ENCODE measurements at regions not wholly inside any gene's neighbourhood (a gene's known extent, or its start where the extent isn't known, plus 50 kb on each side); places are given as distances from the start of the nearest gene placed in this dataset.

DNA sequence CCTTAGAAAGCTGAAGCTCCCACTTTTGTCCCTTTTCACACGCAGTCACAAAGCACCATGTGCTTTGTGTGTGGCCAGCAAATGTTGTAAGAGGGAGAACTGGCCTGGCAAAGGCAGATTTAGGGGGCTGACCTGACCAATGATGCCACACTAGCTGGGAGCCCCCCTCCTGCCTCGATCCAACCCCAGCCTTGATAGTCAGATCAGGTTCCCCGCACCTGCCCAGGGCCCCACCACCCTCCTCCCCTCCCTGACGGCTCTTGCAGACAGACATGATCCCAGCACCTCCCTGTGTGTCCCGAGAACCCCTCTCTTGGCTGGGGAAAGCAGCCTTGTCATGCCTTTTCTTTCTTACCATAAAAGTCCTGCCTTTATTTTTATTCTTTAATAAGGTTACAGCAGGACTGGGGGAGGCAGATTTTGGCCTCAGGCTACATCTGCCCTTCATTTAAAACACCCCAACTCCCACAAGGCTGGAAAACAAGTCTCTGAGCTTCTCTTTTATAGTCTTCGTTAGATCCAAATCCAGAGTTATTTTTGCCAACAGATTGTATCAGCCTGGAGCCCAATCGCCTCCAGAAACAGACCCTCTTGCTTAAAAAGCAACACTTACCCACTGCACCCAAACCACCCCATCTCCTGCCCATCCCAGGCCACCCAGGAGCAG, 201.8 kb upstream of the CDH5 start:
- intact Hi-C loops (cut with DNase I), result no loop called here
- DNase-seq (ENCODE audit: low spot score), result no peak

DNA sequence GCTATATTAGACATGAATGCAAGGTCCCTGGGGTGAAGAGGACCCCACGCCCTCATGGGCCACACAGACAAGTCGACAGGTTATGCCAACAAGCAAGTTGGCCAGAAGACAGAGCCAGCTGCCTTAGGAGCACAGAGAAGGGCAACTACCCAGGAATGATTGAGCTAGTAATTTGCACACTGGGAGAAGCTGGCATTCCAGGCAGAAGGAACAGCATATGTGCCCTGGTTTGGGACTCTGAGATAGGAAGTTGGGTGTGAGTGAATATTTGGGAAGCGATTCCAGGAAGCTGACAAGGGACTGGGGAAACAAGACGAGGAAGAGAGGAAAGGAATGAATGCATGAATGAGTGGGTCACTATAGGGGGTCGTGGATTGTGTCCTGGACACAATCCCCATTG, 203.7 kb upstream of the CDH5 start:
- intact Hi-C loops (cut with DNase I), result no loop called here
- no peak for DNase-seq (ENCODE audit: low spot score)

DNA sequence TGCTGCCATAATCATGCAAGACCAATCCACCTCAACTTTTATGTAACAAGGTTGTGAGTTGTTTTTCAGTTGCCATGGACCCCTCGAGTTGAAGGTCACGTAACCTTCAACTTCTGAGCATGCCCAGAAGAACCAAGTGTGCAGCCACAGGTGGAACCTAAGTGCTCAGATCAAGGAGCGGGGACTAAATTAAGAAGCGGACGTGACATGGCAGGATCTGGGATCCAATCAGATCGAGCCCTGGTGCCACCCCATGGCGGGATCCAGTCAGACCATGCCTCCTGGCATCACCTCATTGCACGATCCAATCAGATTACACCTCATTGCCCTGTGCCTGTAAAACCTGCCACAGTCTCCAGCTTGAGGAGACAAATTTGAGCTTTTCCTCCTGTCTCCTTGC, 204.5 kb upstream of the CDH5 start:
- intact Hi-C loops (cut with DNase I), result no loop called here

DNA sequence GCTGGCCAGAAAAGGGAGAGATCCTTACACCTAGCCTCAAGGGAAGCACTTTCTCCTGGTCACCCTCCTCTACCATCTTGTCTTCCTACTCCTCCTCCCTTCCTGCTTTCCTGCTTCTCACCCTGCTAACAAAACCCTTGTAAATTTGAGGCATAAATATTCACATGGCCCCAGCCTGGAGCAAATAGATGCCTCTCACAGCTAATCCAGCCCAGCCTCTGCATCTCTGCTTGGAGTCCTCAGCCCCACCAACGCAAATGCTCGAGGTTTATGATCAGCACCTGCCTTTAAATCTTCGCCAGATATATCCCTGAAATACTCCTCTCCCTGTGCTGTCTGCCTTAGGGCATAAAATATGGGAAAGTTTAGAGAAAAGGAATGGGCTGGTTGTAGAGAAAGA, 205.2 kb upstream of the CDH5 start:
- DNase-seq (ENCODE audit: low spot score), result no peak
- intact Hi-C loops (cut with DNase I), result no loop called here

More for the DNA sequence above, 204.5 kb upstream of the CDH5 start:
- DNase-seq (ENCODE audit: low spot score), result no peak

DNA sequence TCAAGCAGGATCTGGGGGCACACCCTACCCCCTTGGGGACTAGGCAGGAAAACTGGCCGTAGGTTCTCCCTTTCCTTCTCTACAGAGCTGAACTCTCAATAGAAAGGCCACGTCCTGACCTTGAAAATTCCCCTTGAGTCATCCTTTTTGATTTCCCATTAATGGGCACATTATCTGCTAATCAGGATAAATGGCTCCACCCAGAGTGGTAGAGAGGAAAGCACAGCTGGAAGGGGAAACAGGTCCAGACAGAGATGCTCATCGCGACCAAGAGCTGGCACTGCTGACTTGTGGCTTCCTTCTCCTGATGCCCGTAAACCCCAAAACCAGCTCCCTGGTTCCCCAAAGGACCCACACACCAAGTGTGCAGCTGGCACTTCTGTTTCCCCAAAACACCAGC, 206.5 kb upstream of the CDH5 start:
- DNase-seq (ENCODE audit: low spot score), result no peak
- intact Hi-C loops (cut with DNase I), result no loop called here

DNA sequence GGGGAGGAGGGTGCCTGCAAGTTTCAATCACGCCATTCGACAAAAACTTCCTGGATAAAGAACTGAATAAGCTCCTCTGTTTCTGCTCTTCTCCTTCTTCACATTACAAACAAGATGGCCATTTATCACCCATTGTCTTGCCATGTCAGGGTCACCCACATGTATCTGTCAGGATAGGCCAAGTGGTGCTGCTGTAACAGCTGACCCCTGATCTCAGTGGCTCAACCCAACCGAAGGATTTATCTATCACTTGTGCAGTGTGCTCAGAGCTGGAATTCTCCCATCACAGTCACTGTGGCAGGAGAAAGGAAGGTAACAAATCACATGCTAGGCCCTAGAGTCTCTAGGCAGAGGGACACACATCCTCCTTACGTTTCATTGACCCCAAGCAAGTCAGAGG, 210.0 kb upstream of the CDH5 start:
- intact Hi-C loops (cut with DNase I), result no loop called here
- DNase-seq (ENCODE audit: low spot score), result no peak

DNA sequence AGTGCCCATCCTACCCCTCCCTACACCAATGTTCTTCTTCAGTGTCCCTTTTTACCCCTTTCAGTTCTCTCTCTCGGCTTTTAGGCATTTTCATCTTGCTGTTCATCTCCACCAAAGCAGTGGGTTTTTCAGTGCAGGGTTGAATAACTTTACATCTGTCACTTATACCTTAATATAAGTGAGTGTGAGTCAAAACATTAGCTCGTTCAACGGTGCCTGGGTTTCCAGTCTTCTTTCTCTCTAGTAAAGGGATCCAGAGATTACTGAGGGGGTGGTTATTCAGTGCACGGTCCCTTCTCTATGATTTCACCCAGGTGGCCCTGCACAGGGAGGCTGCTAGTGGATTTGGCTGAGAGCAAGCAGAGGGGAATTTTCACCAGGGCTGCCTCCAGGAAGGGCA, 210.6 kb upstream of the CDH5 start:
- no peak for DNase-seq (ENCODE audit: low spot score)
- intact Hi-C loops (cut with DNase I), result no loop called here

DNA sequence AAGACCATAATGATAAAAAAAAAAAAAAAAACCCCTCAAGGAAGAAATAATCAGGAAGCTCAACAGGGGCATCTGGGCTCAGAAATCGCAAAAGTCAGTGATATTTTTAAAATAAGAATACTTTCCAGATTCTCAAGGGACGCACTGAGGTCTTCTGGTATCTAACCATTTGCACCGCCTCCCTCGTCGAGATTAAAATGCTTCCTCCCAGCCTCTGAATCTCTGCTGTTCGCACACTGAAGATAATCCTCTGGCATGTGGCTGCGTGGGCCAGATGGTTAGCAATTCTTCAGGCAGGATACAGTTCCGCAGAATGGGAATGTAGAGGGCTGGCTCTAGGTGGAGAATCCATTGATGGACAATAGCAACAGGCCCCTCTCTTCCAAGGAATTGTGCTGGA, 211.7 kb upstream of the CDH5 start:
- DNase-seq (ENCODE audit: low spot score), result no peak
- intact Hi-C loops (cut with DNase I), result no loop called here

DNA sequence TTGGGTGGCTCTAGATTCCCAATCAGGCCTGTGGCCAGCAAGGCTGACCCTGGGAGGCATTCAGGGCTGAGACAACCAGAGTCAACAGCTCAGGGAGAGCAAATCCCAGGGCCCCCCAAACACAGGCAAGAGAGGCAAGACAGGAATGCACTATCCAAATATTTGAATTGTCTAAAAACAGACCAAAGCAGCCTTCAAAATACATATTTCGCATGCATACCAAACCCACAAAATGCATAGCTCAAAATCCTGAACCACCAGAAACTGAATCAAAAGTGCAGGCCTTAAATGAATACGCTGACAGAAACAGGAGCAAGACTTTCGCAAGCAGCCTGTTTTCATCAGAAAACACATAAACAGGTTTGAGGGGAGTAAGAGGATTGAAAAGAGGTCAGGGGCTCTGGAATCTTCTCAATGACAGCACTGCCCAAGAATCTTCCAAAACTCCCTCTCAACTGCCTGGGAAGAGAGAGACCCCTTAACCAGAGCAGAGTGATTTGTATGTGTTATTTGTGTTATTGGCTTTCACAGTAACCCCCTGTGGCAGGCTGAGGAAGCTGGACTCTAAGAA, 213.6 kb upstream of the CDH5 start:
- no peak for DNase-seq (ENCODE audit: low spot score)
- intact Hi-C loops (cut with DNase I), result no loop called here

DNA sequence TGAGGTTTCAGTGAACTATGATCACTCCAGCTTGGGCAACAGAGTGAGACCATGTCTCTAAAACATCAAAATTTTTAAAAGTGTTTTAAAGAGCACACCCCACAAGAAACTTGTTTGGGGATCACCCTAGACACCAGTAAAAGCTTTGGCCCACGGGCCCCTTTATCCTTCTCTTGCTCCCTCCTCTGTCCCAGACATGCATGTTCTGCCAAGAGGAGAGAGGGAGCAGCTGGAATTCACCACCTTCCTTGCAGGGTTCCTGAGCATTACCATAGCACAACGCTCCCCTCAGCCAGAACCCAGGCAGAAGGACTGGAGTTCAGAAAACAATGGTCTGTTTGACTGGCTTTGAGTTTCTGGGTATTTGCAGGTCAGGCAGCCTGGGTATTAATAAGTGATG, 214.3 kb upstream of the CDH5 start:
- intact Hi-C loops (cut with DNase I), result no loop called here
- no peak for DNase-seq (ENCODE audit: low spot score)

DNA sequence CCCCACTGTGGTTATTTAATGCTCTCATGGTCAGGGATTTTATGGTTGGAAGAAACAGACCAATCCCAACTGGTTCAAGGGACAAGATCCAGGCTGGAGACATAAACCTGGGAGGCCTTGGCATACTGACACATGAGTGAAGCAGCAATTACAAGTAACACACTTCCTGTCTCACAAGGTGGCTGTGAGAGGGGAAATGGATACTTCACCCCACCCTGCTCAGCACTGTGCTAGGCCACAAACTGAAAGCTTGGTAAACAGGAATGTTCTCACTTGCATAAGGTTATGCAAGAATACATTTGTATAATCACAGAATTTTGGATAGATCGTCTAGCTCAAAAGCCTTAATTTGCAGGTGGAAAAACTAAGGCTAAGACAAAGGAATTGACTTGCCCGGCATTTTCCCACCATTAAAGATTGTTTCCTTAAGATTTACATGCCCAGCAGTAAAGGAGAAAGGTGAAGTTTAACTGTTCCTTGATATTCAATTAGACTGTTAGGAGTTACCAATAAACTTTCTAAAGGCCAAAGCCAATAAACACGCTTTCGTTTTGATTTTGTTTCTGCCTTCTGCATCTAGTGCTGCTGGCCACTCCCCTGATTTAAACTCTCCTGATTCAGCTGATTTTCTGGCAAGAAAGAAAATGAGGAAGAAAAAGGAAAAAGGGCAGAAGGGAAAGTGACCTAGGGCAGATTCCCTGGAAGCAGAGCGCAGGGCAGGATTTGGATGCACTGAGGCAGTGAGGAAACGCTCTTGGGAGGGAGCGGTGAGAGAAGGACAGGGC, 215.6 kb upstream of the CDH5 start:
- intact Hi-C loops (cut with DNase I), result no loop called here
- no peak for DNase-seq (ENCODE audit: low spot score)

DNA sequence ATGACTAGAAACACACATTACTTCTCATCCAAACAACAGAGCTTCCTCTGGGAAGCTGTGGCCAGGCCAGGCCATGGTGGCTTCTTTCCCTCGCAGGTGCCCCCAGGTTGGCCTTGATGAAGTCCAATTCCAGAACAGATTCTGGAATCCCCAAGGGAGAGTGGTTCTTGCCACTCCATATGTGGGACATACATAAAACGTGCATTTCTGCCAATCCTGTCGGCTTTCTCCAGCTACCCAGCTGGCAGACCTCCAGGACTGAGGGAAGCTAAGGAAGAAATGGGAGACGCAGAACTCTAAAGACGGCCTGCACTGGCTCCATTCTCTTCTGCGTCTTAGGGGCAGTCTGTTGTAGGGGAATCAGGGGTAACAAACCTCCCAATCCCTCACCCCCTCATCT, 219.2 kb upstream of the CDH5 start:
- DNase-seq (ENCODE audit: low spot score), result no peak
- intact Hi-C loops (cut with DNase I), result no loop called here

DNA sequence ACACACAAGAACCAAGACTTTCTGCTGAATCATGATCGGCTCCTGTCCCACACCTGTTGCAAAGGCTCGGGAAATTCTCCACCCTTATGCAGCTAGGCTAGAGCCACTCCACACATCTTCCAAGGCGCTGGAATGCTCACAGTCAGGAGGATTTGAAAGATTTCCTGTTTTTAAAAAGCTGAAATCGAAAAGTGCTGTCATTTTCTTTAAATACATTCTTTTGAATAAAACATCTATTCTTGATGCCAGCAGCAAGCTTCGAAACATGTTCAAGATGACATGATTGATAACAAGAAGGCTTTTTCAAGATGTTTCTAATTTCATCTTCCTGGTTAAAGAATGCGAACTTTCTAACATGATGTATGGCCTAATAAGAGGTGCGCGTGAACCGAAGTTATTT, 219.7 kb upstream of the CDH5 start:
- DNase-seq (ENCODE audit: low spot score), result no peak
- intact Hi-C loops (cut with DNase I), result no loop called here

DNA sequence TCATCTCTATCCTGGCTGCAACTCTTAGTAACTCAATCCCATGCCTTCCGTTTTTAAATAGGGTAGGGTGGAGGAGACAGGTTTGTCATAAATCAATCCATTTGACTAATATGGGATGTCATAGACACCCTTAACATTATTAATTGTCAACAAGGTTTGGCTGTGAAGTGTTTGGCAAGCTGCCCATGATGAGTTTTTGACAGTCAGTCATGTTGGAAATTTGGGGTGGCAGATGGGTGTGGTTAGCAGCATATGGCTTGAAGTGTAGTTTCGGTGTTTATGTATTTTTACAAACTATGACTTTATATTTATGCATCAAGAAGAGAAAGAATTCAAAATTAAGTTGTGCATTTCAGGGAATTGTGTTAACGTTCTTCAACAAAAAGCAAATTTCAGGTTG, 221.8 kb upstream of the CDH5 start:
- intact Hi-C loops (cut with DNase I), result no loop called here
- DNase-seq (ENCODE audit: low spot score), result no peak

DNA sequence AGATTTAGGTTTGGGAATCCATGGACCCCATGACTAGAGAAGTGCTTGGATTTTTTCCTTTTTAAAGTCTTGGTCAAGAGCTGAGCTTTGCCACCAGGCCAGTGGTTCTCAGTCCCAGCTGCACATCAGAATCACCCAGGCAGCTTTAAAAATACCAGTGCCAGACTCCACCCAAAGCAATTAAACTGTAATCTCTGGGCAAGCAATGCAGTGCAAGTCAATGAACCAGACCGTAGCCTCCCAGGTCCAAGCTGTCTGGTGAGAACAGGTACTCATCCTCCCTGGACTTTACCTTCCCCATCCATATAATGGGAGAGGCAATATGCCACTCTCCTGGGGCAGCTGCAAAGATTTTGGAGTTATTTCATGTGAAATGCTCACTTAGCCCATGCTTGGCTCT, 223.1 kb upstream of the CDH5 start:
- DNase-seq (ENCODE audit: low spot score), result no peak
- intact Hi-C loops (cut with DNase I), result no loop called here

DNA sequence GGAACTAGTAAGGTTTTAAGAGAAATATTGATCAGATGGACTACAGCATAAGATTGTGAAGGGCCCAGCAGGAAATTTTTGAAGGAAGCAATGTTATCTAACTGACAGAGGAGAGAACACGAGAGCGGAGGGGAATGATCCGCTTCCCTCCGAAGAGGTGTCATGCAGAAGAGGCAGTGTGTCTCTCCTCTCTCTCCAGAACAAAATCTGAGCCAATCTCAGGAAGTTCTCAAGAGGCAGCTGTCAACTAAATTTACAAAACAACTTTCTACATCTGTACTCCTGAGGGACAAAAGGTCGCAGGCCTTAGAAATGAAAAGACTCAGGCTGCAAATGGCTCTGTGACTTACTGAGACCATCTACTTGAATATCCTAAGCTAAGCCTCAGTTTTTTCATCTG, 224.6 kb upstream of the CDH5 start:
- intact Hi-C loops (cut with DNase I), result no loop called here
- DNase-seq (ENCODE audit: low spot score), result no peak

DNA sequence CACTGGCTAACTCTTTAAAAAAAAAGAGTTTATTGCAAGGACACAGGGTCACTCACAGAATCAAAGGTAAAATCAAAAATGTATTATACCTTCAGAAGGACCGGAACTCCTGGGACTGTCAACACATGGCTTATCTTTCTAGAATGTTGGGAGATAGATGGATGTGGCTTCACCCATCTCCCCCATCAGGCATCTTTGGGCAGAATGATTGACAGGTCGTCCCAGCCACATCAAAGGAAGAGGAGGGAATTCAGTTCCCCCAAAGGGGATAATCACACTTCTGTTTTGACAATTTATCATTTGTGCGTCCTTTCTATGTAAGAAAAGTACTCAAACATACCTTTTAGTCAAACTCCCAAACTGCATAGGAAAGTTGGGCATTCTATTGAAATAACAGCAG, 228.6 kb upstream of the CDH5 start:
- DNase-seq (ENCODE audit: low spot score), result no peak
- intact Hi-C loops (cut with DNase I), result loop anchor here in 1 of 2 donors (10.0 kb wide), 1 partner anchor 73 kb away; no protein-coding TSS in a partner anchor

DNA sequence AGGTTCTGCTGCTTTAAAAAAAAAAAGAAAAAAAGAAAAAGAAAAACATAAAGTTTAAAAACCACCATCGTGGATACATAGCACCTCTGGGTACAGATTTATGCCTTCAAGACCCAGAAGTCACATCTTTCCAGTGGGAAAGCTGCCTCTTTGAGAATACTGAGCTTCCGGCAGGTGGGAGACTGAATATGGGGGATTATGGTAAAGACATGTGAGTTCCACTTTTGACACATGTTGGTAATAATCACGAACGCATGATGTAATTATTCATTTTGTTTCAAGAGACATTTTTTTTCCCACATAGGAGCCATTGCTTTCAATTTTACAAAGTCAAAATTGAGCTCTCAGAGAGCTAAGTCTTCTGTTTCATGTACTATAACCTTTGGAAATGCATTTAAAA, 229.7 kb upstream of the CDH5 start:
- intact Hi-C loops (cut with DNase I), result loop anchor here in 1 of 2 donors (10.0 kb wide), 1 partner anchor 72 kb away; no protein-coding TSS in a partner anchor
- DNase-seq (ENCODE audit: low spot score), result no peak

DNA sequence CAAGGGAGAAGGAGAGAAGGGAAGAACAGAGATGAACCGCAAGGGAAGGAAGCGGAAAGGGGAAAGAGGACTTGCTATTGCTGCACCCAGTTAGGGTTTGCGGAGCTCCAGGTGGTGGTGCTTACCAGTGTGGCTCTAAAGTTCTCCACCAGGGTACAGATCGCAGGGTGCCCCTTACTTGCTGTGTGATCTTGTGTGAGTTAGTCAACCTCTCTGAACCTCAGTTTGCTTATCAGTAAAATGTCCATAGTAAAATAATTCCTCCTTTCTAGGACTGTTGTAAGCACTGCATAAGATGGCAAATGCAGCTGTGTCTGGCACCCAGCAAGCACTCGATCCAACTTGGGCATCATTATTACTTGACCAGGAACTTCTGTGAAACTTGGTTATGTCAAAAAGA, 230.7 kb upstream of the CDH5 start:
- intact Hi-C loops (cut with DNase I), result loop anchor here in 1 of 2 donors (10.0 kb wide), 1 partner anchor 71 kb away; no protein-coding TSS in a partner anchor
- no peak for DNase-seq (ENCODE audit: low spot score)

DNA sequence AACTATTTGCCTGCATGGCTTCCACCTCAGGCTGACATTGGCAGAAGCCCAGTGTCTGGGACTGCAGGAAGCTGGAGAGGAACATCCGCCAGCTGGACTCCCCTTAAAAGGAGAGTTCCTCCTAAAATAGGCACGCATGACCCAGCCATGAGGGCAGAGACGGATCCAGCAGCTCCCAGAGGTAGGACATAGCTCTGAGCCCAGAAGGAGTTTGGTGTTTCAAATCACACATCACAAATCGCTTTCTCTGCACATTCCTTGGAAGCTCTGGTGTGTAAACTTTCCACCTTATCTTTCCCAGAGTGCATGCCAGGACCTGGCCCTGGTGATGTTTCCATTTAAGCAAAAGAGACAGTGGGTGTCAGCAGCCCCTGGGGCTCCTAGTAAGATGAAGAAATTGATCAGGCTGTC, 231.1 kb upstream of the CDH5 start:
- intact Hi-C loops (cut with DNase I), result loop anchor here in 1 of 2 donors (10.0 kb wide), 1 partner anchor 71 kb away; no protein-coding TSS in a partner anchor
- DNase-seq (ENCODE audit: low spot score), result no peak

DNA sequence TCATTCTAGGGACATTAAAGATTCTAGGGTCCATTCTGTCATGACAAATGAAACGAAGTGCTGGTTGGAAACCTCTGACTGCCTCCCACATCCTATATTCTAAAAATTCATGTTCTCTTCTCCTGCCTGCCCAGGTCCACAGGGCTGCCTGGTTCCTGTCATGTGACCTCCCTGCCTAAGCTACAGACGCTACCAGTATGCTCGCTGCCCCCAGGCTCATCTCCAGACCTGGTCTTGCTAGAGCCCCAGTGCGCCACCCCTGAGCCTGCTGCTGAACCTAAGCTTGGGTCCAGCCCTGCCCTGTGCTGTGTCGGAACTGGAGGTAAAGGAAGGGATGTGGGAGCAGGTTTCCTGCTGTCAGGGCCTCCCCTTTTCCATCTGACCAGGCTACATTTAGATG, 231.6 kb upstream of the CDH5 start:
- intact Hi-C loops (cut with DNase I), result loop anchor here in 1 of 2 donors (10.0 kb wide), 1 partner anchor 70 kb away; no protein-coding TSS in a partner anchor

More for the DNA sequence above, 231.6 kb upstream of the CDH5 start:
- no peak for DNase-seq (ENCODE audit: low spot score)
